OCI-LY7 (cell line): ENCODE measurements at regions not wholly inside any gene's neighbourhood (a gene's known extent, or its start where the extent isn't known, plus 50 kb on each side); places are given as distances from the start of the nearest gene placed in this dataset.

Source experiments
- EZH2phosphoT487 ChIP-seq: fragments of 200-600 bp; sonication (generic); IDR thresholded peaks from 2 replicates; pipeline ENCODE4 v1.6.1; 2018; ENCODE audit warnings: low read depth, borderline replicate concordance, mild to moderate bottlenecking, mixed run types, antibody characterized with exemption, low read length, moderate library complexity, mixed read lengths
- TF ChIP-seq, protein P1 (sequence below): fragments of 200-600 bp; sonication (generic); conservative IDR thresholded peaks from 2 replicates; pipeline ENCODE4 v1.5.1; 2014; ENCODE audit warnings: mild to moderate bottlenecking, antibody characterized with exemption, low read length, moderate library complexity, mixed read lengths

GRCh38 chr13:71017607-71018006 is 849.4 kb downstream of the DACH1 start:
- TF ChIP-seq, protein P1, sequence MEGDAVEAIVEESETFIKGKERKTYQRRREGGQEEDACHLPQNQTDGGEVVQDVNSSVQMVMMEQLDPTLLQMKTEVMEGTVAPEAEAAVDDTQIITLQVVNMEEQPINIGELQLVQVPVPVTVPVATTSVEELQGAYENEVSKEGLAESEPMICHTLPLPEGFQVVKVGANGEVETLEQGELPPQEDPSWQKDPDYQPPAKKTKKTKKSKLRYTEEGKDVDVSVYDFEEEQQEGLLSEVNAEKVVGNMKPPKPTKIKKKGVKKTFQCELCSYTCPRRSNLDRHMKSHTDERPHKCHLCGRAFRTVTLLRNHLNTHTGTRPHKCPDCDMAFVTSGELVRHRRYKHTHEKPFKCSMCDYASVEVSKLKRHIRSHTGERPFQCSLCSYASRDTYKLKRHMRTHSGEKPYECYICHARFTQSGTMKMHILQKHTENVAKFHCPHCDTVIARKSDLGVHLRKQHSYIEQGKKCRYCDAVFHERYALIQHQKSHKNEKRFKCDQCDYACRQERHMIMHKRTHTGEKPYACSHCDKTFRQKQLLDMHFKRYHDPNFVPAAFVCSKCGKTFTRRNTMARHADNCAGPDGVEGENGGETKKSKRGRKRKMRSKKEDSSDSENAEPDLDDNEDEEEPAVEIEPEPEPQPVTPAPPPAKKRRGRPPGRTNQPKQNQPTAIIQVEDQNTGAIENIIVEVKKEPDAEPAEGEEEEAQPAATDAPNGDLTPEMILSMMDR = no peak
- TF ChIP-seq EZH2phosphoT487 = no peak
